Endothelial cell of umbilical vein (primary cell): ENCODE measurements at regions not wholly inside any gene's neighbourhood (a gene's known extent, or its start where the extent isn't known, plus 50 kb on each side); places are given as distances from the start of the nearest gene placed in this dataset.

Experiments
- BruUV-seq: library from RNA; stranded (reverse); fragments of 400-500 nt; replicated peaks from 2 replicates; lab custom pipeline; 2021; lab: Mats Ljungman, UMichigan
- CTCF ChIA-PET: fragments of 300-600, 350-600 bp; sonication (Branson Sonifier 250); formaldehyde crosslinking; loops from one replicate; lab custom pipeline; 2021; ENCODE audit warnings: antibody characterized with exemption, inconsistent platforms; lab: Charles Lee
- POLR2A ChIA-PET: fragments of 300-600, 350-600 bp; sonication (Branson Sonifier 250); formaldehyde crosslinking; loops from one replicate; lab custom pipeline; 2021; ENCODE audit warnings: antibody characterized with exemption, inconsistent platforms; lab: Charles Lee
- DNase-seq: peaks from one replicate; pipeline ENCODE4 v3.0.0-alpha.2; 2011; ENCODE audit warnings: low read depth, low spot score
- FAIRE-seq: peaks from 2 replicates; lab custom pipeline; 2011; peaks lifted over from hg19 to GRCh38; lab: Jason Lieb, UNC
- H2AFZ ChIP-seq: 2 replicates; pipeline ENCODE4 v1.6.0; 2012; ENCODE audit warnings: low read depth, low read length, control low read depth, inconsistent platforms
- H3K27ac ChIP-seq: 2 replicates; pipeline ENCODE4 v1.5.1; 2011; ENCODE audit warnings: low read depth, mild to moderate bottlenecking, control low read depth, low read length, moderate library complexity; ENCODE audit not compliant: insufficient read depth
- H3K27me3 ChIP-seq, 2 experiments: 2 replicates each; pipeline versions ENCODE4 v1.6.0 to v1.6.1; 2011; ENCODE audit warnings: low read length in 2 of 2, mixed read lengths in 1 of 2; ENCODE audit not compliant: control insufficient read depth in 2 of 2, insufficient read depth in 2 of 2
- H3K36me3 ChIP-seq, 2 experiments: 2 replicates in 1 of 2; 3 replicates in 1 of 2; pipeline ENCODE4 v1.5.1; 2011; ENCODE audit warnings: low read length in 2 of 2, mild to moderate bottlenecking in 1 of 2, moderate library complexity in 1 of 2; ENCODE audit not compliant: control insufficient read depth in 2 of 2, insufficient read depth in 2 of 2; ENCODE audit errors: extremely low read depth in 1 of 2
- H3K4me1 ChIP-seq: 3 replicates; pipeline ENCODE4 v1.5.1; 2011; ENCODE audit warnings: mild to moderate bottlenecking, low read length; ENCODE audit not compliant: control insufficient read depth, insufficient read depth; ENCODE audit errors: extremely low read depth
- H3K4me2 ChIP-seq: 2 replicates; pipeline ENCODE4 v1.6.1; 2011; ENCODE audit warnings: low read length, control low read depth, mixed read lengths; ENCODE audit not compliant: insufficient read depth
- H3K4me3 ChIP-seq, 3 experiments: fragments of 200-600 bp in 1 of 3; sonication (generic), shearing (Covaris generic) in 1 of 3; replicated peaks in 1 of 3; 2 replicates each; pipeline ENCODE4 v1.5.1; 2011 to 2016; ENCODE audit warnings: control low read depth in 3 of 3, low read length in 3 of 3, mild to moderate bottlenecking in 2 of 3, inconsistent platforms in 1 of 3, low read depth in 1 of 3, moderate library complexity in 1 of 3; ENCODE audit not compliant: insufficient read depth in 1 of 3
- H3K79me2 ChIP-seq: 2 replicates; pipeline ENCODE4 v1.6.0; 2012; ENCODE audit warnings: low read length, inconsistent platforms; ENCODE audit not compliant: control insufficient read depth, insufficient read depth
- H3K9ac ChIP-seq: replicated peaks from 2 replicates; pipeline ENCODE3; 2011; ENCODE audit warnings: low read length, control low read depth; ENCODE audit not compliant: insufficient read depth; ENCODE audit errors: extremely low read depth
- H3K9me1 ChIP-seq: replicated peaks from 3 replicates; pipeline ENCODE4 v1.6.0; 2011; ENCODE audit warnings: mild to moderate bottlenecking, low read length; ENCODE audit not compliant: control insufficient read depth, insufficient read depth; ENCODE audit errors: extremely low read depth
- H3K9me3 ChIP-seq: replicated peaks from 2 replicates; pipeline ENCODE4 v1.5.1; 2012; ENCODE audit warnings: low read length, inconsistent platforms; ENCODE audit not compliant: control insufficient read depth, insufficient read depth
- H4K20me1 ChIP-seq: replicated peaks from 2 replicates; pipeline ENCODE3; 2011; ENCODE audit warnings: mild to moderate bottlenecking, low read length; ENCODE audit not compliant: control insufficient read depth, insufficient read depth; ENCODE audit errors: extremely low read depth
- EZH2 ChIP-seq: IDR thresholded peaks from 2 replicates; pipeline ENCODE4 v1.6.1; 2012; ENCODE audit warnings: borderline replicate concordance, low read depth, mild to moderate bottlenecking, moderate library complexity, low read length, inconsistent platforms; ENCODE audit not compliant: severe bottlenecking
- FOS ChIP-seq: IDR thresholded peaks from 2 replicates; pipeline ENCODE4 v1.6.1; 2011; ENCODE audit warnings: mild to moderate bottlenecking, low read length, moderate library complexity, borderline replicate concordance; ENCODE audit not compliant: insufficient read depth
- GATA2 ChIP-seq: IDR thresholded peaks from 2 replicates; pipeline ENCODE4 v1.7.0; 2011; ENCODE audit warnings: low read depth, mild to moderate bottlenecking, moderate library complexity, mixed read lengths, low read length; ENCODE audit not compliant: insufficient read length, insufficient read depth
- JUN ChIP-seq: IDR thresholded peaks from 2 replicates; pipeline ENCODE4 v1.6.1; 2011; ENCODE audit warnings: borderline replicate concordance, low read depth; ENCODE audit not compliant: insufficient read length, insufficient read depth
- MYC ChIP-seq: IDR thresholded peaks from one replicate; pipeline ENCODE4 v1.6.1; 2011; ENCODE audit warnings: mild to moderate bottlenecking, low read depth, low read length
- POLR2A ChIP-seq: IDR thresholded peaks from 2 replicates; pipeline ENCODE4 v1.6.1; 2012; ENCODE audit warnings: low read depth, mild to moderate bottlenecking, control low read depth, low read length
- POLR2AphosphoS5 ChIP-seq: IDR thresholded peaks from 2 replicates; pipeline ENCODE4 v1.6.1; 2012; ENCODE audit warnings: low read depth, mild to moderate bottlenecking, control low read depth, low read length, moderate library complexity; ENCODE audit not compliant: insufficient read depth
- dilution Hi-C: fragments of 300-500 bp; cut with MboI; formaldehyde crosslinking; loops from one replicate; pipeline ENCODE4 v1.15.0; 2019; ENCODE audit warnings: low sequenced_read_pairs; ENCODE audit not compliant: extremely low pct_ligation_motif_present
- intact Hi-C: fragments of 100-400 bp; cut with micrococcal nuclease; formaldehyde crosslinking; loops from one replicate; pipeline ENCODE4 v1.10.0; 2022
- TF ChIP-seq, protein P1 (sequence below): IDR thresholded peaks from 2 replicates; pipeline ENCODE4 v1.6.1; 2011; ENCODE audit not compliant: insufficient read depth, insufficient read length
- TF ChIP-seq, protein P2 (sequence below), 2 donors: IDR thresholded peaks; 1 replicate in 1 of 2; 2 replicates in 1 of 2; pipeline ENCODE4 v1.5.1; 2011; ENCODE audit warnings: low read length in 2 of 2, mild to moderate bottlenecking in 2 of 2, moderate library complexity in 2 of 2, control low read depth in 1 of 2, inconsistent platforms in 1 of 2, low read depth in 1 of 2; ENCODE audit not compliant: insufficient read depth in 1 of 2; ENCODE audit errors: extremely low read depth in 1 of 2

DNA sequence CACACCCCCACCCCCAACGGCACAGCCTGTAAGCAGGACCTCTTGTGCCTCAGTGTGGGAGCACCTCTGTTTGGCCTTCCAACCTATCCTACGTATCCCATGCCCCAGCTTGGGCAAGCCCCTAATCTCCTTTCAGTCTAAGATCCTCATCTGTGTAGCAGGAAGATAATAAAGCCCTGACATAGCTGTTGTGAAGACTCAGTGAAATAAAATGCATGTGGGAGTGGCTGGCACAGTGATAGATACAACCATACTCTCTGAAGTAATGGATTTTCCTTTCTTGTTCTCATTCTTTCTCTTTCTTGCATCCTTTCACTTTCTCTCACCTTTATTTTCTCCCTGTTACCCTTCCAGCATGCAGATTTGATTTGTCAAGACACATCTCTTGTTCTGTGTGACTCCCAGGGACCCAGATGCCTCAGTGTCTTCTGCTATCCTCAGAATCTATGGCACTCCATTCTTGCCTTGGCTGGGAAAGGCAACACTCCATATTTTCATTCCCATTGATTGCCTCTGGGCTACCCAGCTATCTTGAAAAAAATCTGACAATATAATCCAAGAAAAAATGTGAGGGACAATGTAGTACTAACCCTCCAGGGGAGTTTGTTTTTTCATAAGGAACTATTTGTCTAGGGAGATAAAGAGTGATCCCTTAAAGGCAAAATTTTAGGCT, 207.2 kb upstream of the SETBP1 start:
- BruUV-seq: no TSS peak
- dilution Hi-C loops (no loop called here), intact Hi-C loops (no loop called here)
- no peaks in the 10 kb centered on the region for H3K27me3 ChIP-seq
- no peak overlapping the region for H3K4me3 ChIP-seq
- H3K36me3 ChIP-seq: no peaks in the 10 kb centered on the region
- H3K9me1 ChIP-seq: no peaks in the 10 kb centered on the region
- H3K4me1 ChIP-seq: no peaks in the 10 kb centered on the region
- TF ChIP-seq POLR2A (no peak), EZH2 (no peak), GATA2 (no peak), JUN (no peak), FOS (no peak), MYC (no peak), POLR2AphosphoS5 (no peak)
- TF ChIP-seq, protein P1, sequence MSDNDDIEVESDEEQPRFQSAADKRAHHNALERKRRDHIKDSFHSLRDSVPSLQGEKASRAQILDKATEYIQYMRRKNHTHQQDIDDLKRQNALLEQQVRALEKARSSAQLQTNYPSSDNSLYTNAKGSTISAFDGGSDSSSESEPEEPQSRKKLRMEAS: no peak
- TF ChIP-seq, protein P2, sequence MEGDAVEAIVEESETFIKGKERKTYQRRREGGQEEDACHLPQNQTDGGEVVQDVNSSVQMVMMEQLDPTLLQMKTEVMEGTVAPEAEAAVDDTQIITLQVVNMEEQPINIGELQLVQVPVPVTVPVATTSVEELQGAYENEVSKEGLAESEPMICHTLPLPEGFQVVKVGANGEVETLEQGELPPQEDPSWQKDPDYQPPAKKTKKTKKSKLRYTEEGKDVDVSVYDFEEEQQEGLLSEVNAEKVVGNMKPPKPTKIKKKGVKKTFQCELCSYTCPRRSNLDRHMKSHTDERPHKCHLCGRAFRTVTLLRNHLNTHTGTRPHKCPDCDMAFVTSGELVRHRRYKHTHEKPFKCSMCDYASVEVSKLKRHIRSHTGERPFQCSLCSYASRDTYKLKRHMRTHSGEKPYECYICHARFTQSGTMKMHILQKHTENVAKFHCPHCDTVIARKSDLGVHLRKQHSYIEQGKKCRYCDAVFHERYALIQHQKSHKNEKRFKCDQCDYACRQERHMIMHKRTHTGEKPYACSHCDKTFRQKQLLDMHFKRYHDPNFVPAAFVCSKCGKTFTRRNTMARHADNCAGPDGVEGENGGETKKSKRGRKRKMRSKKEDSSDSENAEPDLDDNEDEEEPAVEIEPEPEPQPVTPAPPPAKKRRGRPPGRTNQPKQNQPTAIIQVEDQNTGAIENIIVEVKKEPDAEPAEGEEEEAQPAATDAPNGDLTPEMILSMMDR (IDR thresholded peaks at IDR 0.05; ENCODE audit: extremely low read depth in 1 of 2, insufficient read depth in 1 of 2, low read depth in 1 of 2, low read length in 2 of 2): no peak
- no peak overlapping the region for H3K27ac ChIP-seq
- FAIRE-seq (no peak), DNase-seq (no peak)
- CTCF ChIA-PET: no interaction called here
- H3K9me3 ChIP-seq: no peaks in the 10 kb centered on the region
- H3K79me2 ChIP-seq: no peaks in the 10 kb centered on the region
- no peak overlapping the region for H3K4me2 ChIP-seq
- no peak overlapping the region for H2AFZ ChIP-seq
- no peak overlapping the region for H3K9ac ChIP-seq
- POLR2A ChIA-PET: no interaction called here
- H4K20me1 ChIP-seq: no peaks in the 10 kb centered on the region
